ENCODE measurements at regions not wholly inside any gene's neighbourhood (a gene's known extent, or its start where the extent isn't known, plus 50 kb on each side); places are given as distances from the start of the nearest gene placed in this dataset.
"Not testable (repeated sequence)": the region's sequence is repeated elsewhere in the genome, so short reads cannot be mapped to it uniquely, and the experiment has no call there.

DNA sequence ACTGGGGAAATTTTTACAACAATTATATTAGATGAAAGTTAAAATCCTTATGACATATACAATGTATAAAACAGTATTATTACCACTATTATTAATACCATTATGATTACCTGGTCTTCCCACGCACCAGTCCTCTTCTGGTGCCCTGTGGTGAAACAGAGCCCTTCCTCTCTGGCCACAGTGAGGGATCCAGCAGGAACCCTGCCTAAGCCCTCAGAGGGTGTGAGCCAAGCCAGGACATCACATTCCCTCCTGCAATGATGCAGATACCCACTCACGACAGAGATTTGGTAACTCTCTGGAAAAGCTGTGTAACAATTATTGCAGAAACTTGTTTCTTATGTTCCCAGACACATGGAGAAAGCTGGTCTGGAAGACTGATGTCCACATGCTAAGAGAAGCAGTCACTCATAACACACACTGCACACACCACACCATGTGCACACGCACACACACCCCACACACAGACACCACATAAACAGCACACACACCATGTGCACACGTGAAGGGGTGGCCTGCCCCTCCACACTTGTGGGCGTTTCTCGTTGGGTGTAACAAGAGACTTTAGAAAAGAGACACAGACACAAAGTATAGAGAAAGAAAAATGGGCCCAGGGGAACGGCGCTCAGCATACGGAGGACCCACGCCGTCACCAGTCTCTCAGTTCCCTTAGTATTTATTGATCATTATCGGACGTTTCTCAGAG is 1373.8 kb upstream of the DEFB115 start:
- not testable (repeated sequence) for DNase-seq

DNA sequence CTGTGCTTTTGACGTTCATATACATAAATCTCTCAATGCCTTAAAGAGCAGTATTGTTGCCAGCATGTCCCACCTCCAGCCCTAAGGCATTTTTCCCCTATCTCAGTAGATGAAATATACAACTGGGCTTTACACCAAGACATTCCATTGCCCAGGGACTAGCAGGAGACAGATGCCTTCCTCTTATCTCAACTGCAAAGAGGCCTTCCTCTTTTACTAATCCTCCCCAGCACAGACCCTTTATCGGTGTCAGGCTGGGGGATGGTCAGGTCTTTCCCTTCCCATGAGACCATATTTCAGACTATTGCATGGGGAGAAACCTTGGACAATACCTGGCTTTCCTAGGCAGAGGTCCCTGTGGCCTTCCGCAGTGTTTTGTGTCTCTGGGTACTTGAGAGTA is 1373.1 kb upstream of the DEFB115 start:
- not testable (repeated sequence) for DNase-seq

DNA sequence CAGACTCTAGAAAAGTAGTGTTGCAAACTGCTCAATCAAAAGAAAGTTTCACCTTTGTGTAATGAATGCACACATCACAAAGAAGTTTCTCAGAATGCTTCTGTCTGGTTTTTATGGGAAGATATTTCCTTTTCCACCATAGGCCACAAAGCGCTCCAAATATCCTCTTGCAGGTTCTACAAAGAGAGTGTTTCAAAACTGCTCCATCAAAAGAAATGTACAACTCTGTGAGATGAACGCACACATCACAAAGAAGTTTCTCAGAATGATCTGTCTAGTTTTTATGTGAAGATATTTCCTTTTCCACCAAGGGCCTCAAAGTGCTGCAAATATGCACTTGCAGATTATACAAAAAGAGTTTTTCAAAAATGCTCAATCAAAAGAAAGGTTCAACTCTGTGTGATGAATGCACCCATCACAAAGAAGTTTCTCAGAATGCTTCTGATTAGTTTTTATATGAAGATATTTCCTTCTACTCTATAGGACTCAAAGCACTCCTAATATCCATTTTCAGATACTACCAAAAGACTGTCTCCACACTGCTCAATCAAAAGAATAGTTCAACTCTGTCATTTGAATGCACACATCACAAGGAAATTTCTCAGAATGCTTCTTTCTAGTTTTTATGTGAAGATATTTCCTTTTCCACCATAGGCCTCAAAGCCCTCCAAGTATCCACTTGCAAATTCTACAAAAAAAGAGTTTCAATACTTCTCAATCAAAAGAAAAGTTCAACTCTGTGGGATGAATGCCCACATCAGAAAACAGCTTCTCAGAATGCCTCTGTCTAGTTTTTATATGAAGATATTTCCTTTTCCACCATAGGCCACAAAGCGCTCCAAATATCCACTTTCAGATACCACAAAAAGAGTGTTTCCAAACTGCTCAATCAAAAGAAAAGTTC is 1371.9 kb upstream of the DEFB115 start:
- not testable (repeated sequence) for DNase-seq

DNA sequence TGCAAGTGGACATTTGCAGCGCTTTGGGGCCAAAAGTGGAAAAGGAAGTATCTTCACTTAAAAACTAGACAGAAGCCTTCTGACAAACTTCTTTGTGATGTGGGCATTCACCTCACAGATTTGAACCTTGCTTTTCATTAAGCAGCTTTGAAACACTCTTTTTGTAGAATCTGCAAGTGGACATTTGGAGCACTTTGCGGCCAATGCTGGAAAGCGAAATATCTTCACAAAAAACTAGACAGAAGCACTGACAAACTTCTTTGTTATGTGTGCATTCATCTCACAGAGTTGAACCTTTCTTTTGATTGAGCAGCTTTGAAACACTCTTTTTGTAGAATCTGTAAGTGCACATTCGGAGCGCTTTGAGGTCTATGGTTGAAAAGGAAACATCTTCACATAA is 1365.9 kb upstream of the DEFB115 start:
- not testable (repeated sequence) for DNase-seq

All from CD4-positive, alpha-beta T cell treated with Interleukin-1 beta for 1 hour (primary cell).